NCI-H748 (cell line): ENCODE measurements at regions not wholly inside any gene's neighbourhood (a gene's known extent, or its start where the extent isn't known, plus 50 kb on each side); places are given as distances from the start of the nearest gene placed in this dataset.
A peak's percentile ranks its signal among the peaks of the same experiment; 100 is the strongest.

Experiments
- DNase-seq: peaks from one replicate; lab custom pipeline; 2025; ENCODE audit not compliant: unreplicated experiment; lab: John Stamatoyannopoulos, UW

- DNase-seq, result no peak
Observed at GRCh38 chr9:117858561-117858960, 154.4 kb downstream of the TLR4 start.

- no peak for DNase-seq
Observed at GRCh38 chr9:117860849-117861248, 156.6 kb downstream of the TLR4 start.

- DNase-seq, result peak; percentile 58
Observed at GRCh38 chr9:117864385-117865057, 160.3 kb downstream of the TLR4 start.

GRCh38 chr9:117868594-117868993, 164.4 kb downstream of the TLR4 start:
- DNase-seq, result no peak

- DNase-seq, result no peak
Observed at GRCh38 chr9:117869287-117869686, 165.1 kb downstream of the TLR4 start.

- DNase-seq, result no peak
Observed at GRCh38 chr9:117869712-117870111, 165.5 kb downstream of the TLR4 start.

GRCh38 chr9:117873664-117874063, 169.5 kb downstream of the TLR4 start:
- DNase-seq, result no peak

- DNase-seq, result no peak
Observed at GRCh38 chr9:117875886-117876285, 171.7 kb downstream of the TLR4 start.

GRCh38 chr9:117882171-117882570, 178.0 kb downstream of the TLR4 start:
- no peak for DNase-seq

- DNase-seq, result no peak
Observed at GRCh38 chr9:117886616-117887015, 182.4 kb downstream of the TLR4 start.

- DNase-seq, result no peak
Observed at GRCh38 chr9:117887383-117887782, 183.2 kb downstream of the TLR4 start.

- DNase-seq, result no peak
Observed at GRCh38 chr9:117887941-117888340, 183.7 kb downstream of the TLR4 start.

GRCh38 chr9:117903453-117903852, 199.2 kb downstream of the TLR4 start:
- DNase-seq, result no peak

GRCh38 chr9:117906763-117907162, 202.6 kb downstream of the TLR4 start:
- DNase-seq, result no peak

GRCh38 chr9:117907420-117907819, 203.2 kb downstream of the TLR4 start:
- no peak for DNase-seq

- DNase-seq, result no peak
Observed at GRCh38 chr9:117916291-117916690, 212.1 kb downstream of the TLR4 start.

GRCh38 chr9:117917873-117918272, 213.7 kb downstream of the TLR4 start:
- peak; percentile 24 for DNase-seq

GRCh38 chr9:117919538-117919937, 215.3 kb downstream of the TLR4 start:
- DNase-seq, result no peak

GRCh38 chr9:117926031-117926658, 221.9 kb downstream of the TLR4 start:
- no peak for DNase-seq

- peak; percentile 75 for DNase-seq
Observed at GRCh38 chr9:117927354-117927753, 223.2 kb downstream of the TLR4 start.

GRCh38 chr9:117929868-117930267, 225.7 kb downstream of the TLR4 start:
- DNase-seq, result peak; percentile 77

- DNase-seq, result no peak
Observed at GRCh38 chr9:117932585-117932984, 228.4 kb downstream of the TLR4 start.
